ENCODE measurements at regions not wholly inside any gene's neighbourhood (a gene's known extent, or its start where the extent isn't known, plus 50 kb on each side); places are given as distances from the start of the nearest gene placed in this dataset.
"Not testable (repeated sequence)": the region's sequence is repeated elsewhere in the genome, so short reads cannot be mapped to it uniquely, and the experiment has no call there.

DNA sequence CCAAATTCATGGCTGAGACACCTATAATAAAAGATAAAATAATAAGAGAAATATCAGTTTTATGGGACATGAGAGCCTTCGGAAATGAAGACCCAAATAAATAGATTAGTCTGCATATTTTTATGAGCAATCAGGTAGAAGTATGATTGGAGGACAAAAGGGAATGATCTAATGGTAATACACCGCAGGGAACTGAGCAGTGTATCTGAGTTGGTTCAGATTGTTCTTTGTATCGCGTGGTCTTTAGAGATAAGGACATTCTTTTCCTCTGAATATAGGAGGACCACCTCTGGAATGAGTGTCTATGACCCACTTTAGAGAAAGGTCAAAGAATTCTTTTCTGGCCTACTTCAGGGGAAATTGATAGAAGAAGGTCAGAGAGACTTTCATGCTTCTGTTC, 801.8 kb upstream of the CHD1 start:
- DNase-seq (ENCODE audit: low read depth in 3 of 3), result not testable (repeated sequence)

DNA sequence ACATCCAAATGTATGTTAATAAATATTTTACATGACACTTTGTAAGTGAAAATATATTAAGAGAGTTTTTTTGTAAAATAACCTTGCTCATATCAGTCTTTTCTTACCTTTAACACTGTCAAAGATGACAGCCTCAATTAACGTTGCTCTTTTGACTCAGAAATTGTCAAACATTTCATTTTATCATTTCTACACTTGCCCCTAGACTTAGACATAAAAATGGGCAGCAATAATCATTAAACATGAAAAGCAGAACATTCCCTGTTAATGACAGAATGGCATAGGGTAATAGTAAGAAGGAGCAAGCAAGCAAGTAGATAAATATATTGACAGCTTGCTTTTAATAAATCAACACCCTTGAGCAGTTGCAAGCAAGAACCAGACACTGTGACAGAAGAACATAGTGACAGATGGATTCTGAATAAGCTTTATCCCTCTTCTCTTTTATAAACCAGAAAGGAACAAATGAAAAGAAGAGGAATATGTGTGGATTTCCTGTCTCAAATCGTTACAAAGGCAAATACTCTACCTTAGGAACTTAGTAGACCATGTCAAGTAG, 796.0 kb upstream of the CHD1 start:
- no peak for DNase-seq (ENCODE audit: low read depth in 3 of 3)

DNA sequence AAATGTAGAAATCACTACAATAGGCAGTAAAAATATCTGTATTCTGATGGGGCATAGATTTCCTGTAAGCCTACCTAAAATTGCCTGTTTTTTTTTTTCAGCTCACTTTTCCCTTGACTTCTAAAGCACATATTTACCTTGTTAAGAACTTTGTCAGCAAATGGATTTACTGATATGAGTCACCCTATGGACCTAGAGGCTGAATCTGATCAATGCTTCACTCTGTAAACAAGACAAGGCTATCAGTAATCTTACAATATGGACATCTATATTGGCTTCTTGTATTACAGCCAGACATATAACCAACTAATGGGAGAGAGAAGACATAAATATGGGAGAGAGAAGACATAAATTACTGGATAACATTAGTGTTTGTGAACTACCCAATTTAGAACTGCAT, 792.7 kb upstream of the CHD1 start:
- no peak for DNase-seq (ENCODE audit: low read depth in 3 of 3)

DNA sequence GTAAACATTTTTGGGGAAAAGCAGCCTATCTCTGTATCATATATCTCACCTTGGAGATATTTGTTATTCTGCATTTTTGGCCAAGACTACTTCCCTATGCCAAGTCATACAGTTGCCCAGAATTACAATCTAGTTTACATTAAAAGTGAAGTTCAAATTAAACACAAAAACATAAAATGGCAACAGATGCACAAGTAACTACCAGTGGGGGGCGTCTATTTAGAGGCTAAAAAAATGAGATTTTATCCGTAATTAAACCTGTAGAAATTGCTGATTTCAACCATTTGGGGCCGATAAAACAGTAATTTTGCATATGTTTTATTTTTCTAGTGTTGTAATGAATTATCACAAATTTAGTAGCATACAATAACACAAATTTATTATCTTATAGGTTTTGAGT, 787.1 kb upstream of the CHD1 start:
- no peak for DNase-seq (ENCODE audit: low read depth in 3 of 3)

DNA sequence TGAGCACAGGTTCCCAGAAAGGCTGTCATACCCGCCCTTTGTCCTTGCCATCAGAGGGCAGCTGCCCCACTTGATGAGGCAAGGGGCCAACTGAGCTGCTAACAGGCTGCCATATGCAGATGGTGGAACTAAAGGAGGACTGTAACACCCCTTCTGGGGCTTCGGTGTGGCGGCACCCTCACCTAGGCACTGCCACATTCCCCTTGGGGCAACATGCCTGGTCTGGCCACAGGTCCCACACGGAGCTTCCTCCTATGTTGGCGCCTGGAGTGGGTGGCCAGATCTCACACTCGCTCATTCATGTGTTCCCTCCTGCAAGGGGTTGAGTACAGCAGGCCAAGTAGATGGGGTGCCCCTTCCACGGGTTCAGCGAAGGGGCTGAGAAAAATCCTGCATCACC, 777.4 kb upstream of the CHD1 start:
- no peak for DNase-seq (ENCODE audit: low read depth in 3 of 3)

DNA sequence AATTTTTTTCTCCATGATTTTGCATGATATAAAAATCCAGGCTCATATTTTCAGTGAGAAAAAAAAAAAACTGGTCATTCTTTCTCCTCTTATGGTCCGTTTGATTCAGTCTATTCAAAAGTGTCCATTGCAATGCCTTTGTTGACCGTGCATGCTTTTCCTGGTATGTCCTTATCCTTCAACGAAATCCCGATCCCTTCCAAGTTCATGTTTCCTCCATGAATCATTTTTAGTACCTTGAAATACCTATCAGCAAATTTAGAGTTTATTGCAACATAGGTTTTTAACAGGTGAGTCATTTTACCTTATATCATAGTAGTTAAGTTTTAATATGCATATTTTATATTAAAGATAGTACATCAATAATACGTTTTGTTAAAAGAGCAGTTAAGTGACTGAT, 773.8 kb upstream of the CHD1 start:
- no peak for DNase-seq (ENCODE audit: low read depth in 3 of 3)

DNA sequence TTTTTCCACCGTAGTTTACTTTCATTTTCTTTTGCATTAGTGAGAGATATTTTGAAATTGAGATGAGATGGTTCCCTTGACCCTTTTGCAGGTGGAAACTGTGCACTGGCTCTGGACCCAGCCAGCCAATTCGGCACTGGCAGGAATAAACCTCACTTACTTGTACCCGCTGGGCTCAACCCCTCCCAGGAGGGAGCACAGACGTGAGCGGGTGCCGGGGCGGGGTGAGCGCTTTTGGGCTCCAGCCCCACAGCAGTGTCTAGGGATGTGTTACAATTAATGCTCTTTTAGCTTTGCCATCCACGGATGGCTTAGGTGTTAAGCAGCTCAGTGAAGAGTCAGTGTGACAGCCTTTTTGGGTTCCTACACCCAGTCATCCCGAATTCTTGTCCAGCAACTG, 766.1 kb upstream of the CHD1 start:
- no peak for DNase-seq (ENCODE audit: low read depth in 3 of 3)

DNA sequence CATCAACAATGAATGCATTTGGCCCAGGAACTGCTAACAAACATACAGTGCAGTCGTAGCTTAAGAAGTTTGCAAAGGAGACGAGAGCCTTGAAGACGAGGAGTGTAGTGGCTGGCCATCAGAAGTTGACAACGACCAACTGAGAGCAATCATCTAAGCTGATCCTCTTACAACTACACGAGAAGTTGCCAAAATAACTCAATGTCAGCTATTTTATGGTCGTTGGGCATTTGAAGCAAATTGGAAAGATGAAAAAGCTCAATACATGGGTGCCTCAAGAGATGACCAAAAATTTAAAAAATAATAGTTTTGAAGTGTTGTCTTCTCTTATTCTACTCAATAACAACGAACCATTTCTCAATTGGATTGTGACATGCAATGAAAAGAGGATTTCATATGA, 757.7 kb upstream of the CHD1 start:
- DNase-seq (ENCODE audit: low read depth in 3 of 3), result no peak

DNA sequence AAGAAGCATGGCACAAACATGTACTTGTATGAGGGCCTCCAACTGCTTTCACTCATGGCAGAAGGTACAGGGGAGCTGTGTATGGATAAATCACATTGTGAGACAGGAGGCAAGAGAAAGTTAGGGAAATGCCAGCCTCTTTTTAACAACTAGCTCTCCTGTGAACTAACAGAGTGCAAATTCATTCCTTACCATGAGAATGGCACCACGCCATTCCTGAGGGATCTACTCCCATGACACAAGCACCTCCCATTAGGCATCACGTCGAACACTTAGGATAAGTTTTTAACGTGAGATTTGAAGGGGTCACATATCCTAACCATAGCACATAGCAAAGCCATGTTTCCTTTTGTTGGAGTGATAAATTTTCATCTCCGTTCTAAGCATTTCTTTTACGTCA, 747.2 kb upstream of the CHD1 start:
- no peak for DNase-seq (ENCODE audit: low read depth in 3 of 3)

DNA sequence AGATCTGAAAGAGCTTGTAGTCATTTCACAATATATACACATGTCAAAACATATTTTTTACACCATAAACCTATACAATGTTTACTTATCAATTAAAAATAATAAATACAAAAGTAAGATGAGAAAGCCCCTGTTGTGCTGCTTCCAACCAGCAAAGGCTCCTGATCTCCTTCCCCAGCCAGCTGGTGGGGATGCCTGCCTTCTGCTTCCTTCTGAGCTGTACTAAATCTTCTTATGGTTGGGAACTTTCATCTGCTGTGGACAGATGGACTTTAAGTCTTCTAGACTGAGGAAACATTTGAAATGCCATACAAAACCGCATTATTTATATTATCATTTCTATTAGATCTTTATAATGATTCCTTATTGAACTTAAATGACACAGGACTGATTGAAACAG, 745.3 kb upstream of the CHD1 start:
- DNase-seq (ENCODE audit: low read depth in 3 of 3), result no peak

DNA sequence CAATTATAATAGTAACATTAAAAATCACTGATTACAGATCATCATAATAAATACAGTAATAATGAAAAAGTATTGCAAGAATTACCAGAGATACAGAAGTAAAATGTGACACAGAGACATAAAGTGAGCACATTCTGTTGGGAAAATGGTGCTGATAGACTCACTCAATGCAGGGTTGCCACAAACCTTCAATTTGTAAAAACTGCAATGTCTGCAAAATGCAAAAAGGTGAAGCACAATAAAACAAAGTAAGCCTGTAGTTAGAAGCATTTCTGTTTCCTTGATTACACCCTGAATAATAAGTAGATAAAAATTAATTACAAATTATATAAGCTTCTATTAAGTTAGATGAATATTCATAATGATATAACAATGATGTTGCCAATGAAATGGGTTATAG, 736.2 kb upstream of the CHD1 start:
- no peak for DNase-seq (ENCODE audit: low read depth in 3 of 3)

DNA sequence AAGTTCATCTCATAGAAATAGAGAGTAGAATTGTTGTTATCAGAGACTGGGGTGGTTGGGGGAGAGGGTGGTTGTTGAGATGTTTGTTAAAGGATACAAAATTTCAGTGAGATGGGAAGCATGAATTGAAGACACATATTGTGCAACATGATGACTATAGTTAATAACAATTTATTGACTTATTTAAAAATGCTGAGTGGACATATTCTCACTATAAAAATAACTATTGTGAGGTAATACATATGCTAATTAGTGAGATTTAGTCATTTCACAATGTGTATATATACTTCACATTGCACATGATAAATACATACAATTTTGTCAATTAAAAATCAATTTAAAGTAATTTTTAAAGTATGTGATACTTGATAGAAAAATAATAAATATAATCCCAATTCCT, 722.5 kb upstream of the CHD1 start:
- DNase-seq (ENCODE audit: low read depth in 3 of 3), result no peak

DNA sequence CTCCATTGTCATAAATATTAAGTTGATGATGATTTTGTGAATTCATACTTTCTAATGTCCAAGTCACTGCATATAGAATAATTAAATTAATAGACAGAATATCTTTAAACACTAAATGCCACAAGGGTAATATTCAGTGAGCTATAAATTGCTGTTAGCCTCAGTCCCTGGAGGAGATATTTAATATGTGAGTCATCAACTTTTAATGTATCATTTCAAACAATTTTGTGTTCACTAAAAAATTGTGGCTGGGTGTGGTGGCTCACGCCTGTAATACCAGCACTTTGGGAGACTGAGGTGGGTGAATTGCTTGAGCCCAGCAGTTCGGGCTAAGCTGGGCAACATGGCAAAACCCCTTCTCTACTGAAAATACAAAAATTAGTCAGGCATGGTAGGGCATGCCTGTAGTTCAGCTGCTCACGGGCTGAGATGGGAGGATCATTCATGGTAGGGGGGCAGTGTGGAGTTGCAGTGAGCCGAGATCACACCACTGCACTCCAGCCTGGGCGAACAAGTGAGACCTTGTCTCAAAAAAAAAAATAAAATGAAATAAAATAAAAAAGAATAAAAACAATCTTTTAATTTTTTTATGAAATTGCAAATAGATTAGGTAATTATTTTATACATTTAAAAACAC, 717.3 kb upstream of the CHD1 start:
- no peak for DNase-seq (ENCODE audit: low read depth in 3 of 3)

DNA sequence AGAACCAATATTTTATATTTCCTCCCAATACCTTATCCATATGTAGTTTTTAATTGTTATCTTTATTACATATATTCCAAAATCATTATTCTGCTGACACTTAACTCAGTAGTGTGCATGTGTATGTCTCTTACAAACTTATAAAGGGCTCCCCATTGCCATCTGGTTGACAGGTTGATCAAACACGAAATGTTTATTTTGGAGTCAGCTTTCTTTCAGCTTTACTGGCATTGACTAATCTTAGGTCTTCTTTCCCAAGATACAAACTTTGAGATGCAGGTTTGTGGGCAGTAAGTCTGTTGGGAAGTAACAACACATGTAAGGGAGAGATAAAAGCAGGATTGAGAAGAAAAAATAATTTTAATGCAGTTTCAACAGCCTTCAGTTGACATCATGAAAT, 716.0 kb upstream of the CHD1 start:
- DNase-seq (ENCODE audit: low read depth in 3 of 3), result no peak

DNA sequence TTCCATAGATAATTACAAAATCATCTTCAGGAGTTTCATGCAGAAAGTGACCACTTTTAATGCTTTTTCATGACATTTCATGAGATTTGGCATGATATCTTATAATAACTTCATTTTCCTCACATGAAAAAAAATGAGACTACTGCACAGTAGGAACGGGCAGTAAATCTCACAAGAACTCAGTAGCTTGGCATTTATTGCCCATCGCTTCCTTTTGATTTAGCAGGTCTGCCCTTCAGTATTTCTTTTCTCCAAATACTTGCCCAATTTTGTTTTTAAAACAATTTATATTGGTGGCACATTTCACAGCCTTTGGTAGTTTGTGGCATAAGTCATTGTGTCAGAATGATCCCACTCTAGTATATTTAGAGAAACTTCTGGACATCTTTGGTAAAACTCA, 711.8 kb upstream of the CHD1 start:
- DNase-seq (ENCODE audit: low read depth in 3 of 3), result no peak

DNA sequence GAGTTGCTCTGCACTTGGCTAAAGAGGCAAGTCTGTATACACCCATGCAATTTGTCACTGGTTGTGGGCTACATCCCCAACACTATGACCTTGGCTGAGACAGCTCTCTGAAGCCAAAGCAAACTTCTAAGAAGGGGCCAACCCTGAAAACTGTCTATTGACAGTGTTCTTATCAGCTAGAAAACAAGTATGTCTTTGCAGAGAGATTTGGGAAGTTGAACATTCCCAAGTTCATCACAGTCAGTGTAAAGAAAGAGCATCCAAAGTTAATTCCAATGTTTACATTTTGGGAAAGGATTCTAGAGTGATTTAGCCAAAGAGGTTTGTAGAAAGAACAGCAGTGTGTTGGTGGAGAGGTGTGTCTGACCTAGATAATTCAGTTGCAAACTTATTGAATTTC, 711.1 kb upstream of the CHD1 start:
- no peak for DNase-seq (ENCODE audit: low read depth in 3 of 3)

DNA sequence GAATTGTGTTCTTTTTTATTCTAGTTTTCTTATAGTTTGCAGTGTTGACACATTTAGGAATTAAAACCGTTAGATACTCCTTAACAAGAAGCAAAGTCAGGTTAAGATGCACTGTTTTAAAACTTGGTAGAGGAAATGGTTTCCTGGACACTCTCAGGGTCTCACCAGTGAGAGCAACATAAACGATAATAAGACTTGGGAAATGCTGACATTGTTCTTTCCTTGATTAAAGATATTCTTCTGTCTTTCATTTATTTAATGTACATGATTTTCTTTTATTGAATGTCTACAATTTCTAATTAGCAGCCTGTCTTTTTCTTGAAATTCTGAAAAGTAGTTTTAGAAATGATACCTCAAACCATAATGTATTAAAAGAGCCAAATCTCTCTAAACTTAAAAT, 707.9 kb upstream of the CHD1 start:
- no peak for DNase-seq (ENCODE audit: low read depth in 3 of 3)

DNA sequence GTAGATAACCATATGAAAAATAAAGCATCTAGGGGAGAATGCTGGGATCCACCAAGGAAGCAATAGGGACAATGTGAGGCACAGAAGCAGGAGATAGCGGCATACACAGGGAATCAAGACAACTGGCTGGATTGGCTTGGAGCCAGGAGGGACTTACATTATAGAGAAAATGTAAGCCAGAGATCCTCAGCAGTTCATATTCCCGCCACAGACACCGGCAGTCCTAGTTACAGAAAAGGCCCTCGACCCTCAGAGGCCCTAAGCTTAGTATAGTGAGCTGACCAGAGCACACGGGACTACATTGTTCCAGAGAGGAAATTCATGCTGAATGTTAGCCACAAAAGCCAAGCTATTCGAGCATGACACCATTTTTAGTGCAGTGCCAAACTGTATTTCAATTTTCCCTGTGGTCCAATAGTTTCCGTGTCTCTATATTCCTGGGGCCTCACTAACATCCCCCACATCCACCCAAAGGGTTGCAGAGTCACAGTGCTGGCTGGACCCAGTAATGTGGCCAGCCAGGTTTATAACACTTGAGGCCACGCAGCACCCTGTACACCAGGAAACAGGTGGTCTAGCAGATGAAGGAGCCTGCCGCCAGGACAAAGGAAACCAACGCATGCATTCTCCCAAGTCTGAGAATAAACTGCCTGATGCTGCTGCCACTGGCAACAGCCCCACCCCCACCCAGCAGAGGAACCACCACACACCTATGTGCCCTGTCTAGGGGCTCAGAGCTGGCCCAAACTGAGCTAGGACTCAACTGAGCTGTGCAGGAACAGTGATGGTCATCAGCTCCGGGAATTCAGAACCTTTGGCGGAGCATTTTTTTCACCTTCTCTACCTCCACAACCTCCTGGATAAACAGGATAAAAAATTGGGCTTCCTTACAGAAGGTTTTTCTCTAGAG, 693.2 kb upstream of the CHD1 start:
- DNase-seq (ENCODE audit: low read depth in 3 of 3), result no peak

DNA sequence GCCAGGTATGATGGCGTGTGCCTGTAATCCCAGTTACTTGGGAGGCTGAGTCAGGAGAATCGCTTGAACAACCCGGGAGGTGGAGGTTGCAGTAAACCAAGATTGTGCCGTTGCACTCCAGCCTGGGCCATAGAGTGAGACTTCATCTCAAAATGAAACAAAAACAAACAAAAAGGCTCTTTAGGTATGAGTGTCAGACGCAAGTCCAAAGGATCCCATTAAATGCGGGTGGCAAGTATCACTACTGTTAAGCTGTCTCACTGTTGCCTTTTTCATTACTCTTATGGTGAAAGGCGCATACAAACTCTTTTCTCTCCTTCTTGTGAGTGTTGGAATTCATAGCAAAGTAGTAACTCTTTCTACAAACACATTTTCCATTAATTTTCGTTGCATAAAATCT, 688.5 kb upstream of the CHD1 start:
- no peak for DNase-seq (ENCODE audit: low read depth in 3 of 3)

DNA sequence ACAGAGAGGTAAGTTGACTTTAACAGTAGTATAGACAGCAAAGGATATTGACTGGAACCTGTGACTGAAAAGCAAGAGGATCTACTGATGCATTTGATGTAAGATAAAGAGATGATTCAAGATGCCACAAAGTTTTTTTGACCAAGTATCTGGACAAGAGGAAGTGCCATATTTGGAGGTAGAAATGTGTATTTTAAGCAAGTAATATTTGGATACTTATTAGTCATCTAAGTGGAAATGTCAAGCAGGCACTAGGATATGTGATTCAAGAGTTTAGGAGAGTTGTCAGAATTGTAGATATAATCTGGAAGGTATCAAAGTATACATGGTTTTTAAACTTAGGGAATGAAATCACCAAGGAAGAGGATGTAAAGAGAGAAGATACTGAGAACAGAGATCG, 686.1 kb upstream of the CHD1 start:
- DNase-seq (ENCODE audit: low read depth in 3 of 3), result no peak

DNA sequence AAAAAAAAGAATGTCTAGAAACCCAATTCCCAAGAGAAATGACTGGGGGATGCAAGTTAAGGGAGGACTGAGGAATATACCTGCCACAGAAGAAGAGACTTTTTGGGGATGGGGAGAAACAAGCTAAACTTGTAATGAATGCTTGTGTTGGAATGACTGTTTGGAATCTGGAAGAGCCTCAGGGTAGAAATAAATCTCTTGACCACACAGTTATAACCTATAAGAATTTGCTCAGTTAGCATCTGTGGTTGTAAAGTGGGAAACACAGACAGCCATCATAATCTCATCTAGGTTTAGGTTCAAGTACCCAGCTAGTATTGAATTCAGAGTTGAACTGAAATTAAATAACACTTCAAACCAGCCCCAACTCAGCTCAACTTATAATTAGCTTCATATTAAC, 678.3 kb upstream of the CHD1 start:
- DNase-seq (ENCODE audit: low read depth in 3 of 3), result no peak

DNA sequence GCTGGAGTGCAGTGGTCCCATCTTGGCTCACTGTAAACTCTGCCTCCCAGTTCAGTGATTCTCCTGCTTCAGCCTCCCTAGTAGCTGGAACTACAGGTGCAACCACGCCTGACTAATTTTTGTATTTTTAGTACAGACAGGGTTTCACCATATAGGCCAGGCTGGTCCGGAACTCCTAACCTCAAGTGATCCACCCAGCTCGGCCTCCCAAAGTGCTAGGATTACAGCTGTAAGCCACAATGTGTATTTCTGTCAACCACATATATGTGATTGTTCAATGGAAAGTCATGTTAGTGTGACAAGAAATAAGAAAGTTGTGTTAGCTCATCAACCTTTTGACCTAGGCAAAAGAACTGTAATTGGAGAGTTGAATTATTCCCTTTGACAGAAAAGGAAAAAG, 677.1 kb upstream of the CHD1 start:
- DNase-seq (ENCODE audit: low read depth in 3 of 3), result no peak

DNA sequence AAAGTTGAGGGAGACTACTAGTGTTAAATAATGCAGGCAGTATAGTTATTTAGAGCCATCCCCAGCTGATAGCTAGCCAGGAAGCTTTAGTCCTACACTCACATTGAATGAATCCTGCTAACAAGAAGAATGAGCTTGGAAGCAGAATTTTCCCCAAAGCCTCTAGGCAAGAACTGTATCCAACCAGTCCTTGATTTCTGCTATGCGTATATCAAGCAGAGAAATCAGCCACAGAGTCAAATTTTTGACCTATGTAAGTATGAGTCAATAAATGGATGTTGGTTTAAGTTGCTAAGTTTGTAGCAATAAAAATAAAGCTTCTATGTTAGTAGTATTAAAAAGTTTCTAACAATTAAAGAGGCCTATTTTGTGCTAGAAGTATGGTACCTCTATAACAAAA, 672.1 kb upstream of the CHD1 start:
- no peak for DNase-seq (ENCODE audit: low read depth in 3 of 3)

Data from stimulated activated CD4-positive, alpha-beta T cell treated with anti-CD3 and anti-CD28 coated beads, TNF-alpha, amount 100 ng/mL, for 4 hours (primary cell).